ENCODE measurements at regions not wholly inside any gene's neighbourhood (a gene's known extent, or its start where the extent isn't known, plus 50 kb on each side); places are given as distances from the start of the nearest gene placed in this dataset.
"Not testable (repeated sequence)": the region's sequence is repeated elsewhere in the genome, so short reads cannot be mapped to it uniquely, and the experiment has no call there.

GRCh38 chr10:106078895-106079576, 1085.5 kb downstream of the SORCS1 start:
- peak; percentile 42 for DNase-seq (ENCODE audit: low spot score)

GRCh38 chr10:106076496-106076895, 1088.0 kb downstream of the SORCS1 start:
- no peak for DNase-seq (ENCODE audit: low spot score)

- DNase-seq (ENCODE audit: low spot score): no peak
Measured at GRCh38 chr10:106053061-106053460, 1111.4 kb downstream of the SORCS1 start.

GRCh38 chr10:106044503-106044902, 1120.0 kb downstream of the SORCS1 start:
- DNase-seq (ENCODE audit: low spot score): no peak

GRCh38 chr10:106043863-106044262, 1120.6 kb downstream of the SORCS1 start:
- DNase-seq (ENCODE audit: low spot score): peak; percentile 32

GRCh38 chr10:106038246-106038645, 1126.3 kb downstream of the SORCS1 start:
- DNase-seq (ENCODE audit: low spot score): no peak

GRCh38 chr10:106033065-106033464, 1131.4 kb downstream of the SORCS1 start:
- DNase-seq (ENCODE audit: low spot score): no peak

- DNase-seq (ENCODE audit: low spot score): no peak
Measured at GRCh38 chr10:106032450-106033002, 1132.0 kb downstream of the SORCS1 start.

GRCh38 chr10:106027240-106027639, 1137.3 kb downstream of the SORCS1 start:
- DNase-seq (ENCODE audit: low spot score): no peak

GRCh38 chr10:106025208-106025811, 1139.2 kb downstream of the SORCS1 start:
- no peak for DNase-seq (ENCODE audit: low spot score)

- no peak for DNase-seq (ENCODE audit: low spot score)
Measured at GRCh38 chr10:106023329-106023728, 1141.2 kb downstream of the SORCS1 start.

GRCh38 chr10:106019559-106019958, 1144.9 kb downstream of the SORCS1 start:
- not testable (repeated sequence) for DNase-seq (ENCODE audit: low spot score)

- DNase-seq (ENCODE audit: low spot score): not testable (repeated sequence)
Measured at GRCh38 chr10:106015369-106016199, 1148.9 kb downstream of the SORCS1 start.

- no peak for DNase-seq (ENCODE audit: low spot score)
Measured at GRCh38 chr10:106011250-106011649, 1153.3 kb downstream of the SORCS1 start.

- DNase-seq (ENCODE audit: low spot score): no peak
Measured at GRCh38 chr10:106000721-106001120, 1163.8 kb downstream of the SORCS1 start.

GRCh38 chr10:105993609-105994008, 1170.9 kb downstream of the SORCS1 start:
- no peak for DNase-seq (ENCODE audit: low spot score)

- DNase-seq (ENCODE audit: low spot score): no peak
Measured at GRCh38 chr10:105992928-105993327, 1171.6 kb downstream of the SORCS1 start.

GRCh38 chr10:105990529-105990928, 1174.0 kb downstream of the SORCS1 start:
- DNase-seq (ENCODE audit: low spot score): no peak

GRCh38 chr10:105989995-105990394, 1174.5 kb downstream of the SORCS1 start:
- DNase-seq (ENCODE audit: low spot score): no peak

- DNase-seq (ENCODE audit: low spot score): no peak
Measured at GRCh38 chr10:105988848-105989247, 1175.7 kb downstream of the SORCS1 start.

GRCh38 chr10:105986912-105987635, 1177.4 kb downstream of the SORCS1 start:
- no peak for DNase-seq (ENCODE audit: low spot score)

GRCh38 chr10:105986486-105986885, 1178.0 kb downstream of the SORCS1 start:
- no peak for DNase-seq (ENCODE audit: low spot score)
